ENCODE measurements at regions not wholly inside any gene's neighbourhood (a gene's known extent, or its start where the extent isn't known, plus 50 kb on each side); places are given as distances from the start of the nearest gene placed in this dataset.
"Not testable (repeated sequence)": the region's sequence is repeated elsewhere in the genome, so short reads cannot be mapped to it uniquely, and the experiment has no call there.

DNA sequence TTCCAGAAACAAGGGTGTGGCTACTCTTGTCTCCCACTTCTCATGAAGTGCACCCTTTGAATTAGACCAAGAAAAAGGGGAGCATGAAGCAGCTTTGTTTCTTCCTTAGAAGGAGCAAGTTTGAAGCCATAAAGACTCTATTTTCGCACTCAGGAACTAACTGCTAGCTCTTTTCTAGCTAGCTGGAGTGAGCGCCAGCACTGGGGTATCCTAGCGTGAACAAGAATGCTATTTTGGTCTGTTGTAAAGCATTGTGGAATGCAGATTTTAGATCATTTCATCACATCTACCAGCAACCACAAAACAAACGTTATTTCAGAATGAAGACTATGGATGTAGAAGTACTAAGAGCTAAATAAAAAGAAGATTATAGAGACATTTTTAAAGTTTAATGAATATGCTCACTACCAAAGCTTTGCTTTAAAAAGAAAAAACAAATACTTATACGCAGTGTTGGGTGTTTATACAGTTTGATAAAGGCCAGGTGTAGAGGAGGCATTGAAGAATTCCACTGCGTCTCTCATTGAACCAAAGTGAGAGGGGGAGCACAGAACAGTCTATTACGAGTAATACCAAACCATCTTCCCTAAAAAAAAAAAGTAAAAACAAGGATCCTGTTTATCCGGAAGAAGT, 63.6 kb upstream of the CDC42EP3 start:
- H4K20me1 ChIP-seq (ENCODE audit: control insufficient read depth, extremely low read depth, insufficient read depth, low read length); H2AFZ ChIP-seq (ENCODE audit: low read length); H3K9me3 ChIP-seq (ENCODE audit: control insufficient read depth, insufficient read depth, low read depth, low read length); H3K9ac ChIP-seq (ENCODE audit: insufficient read depth, low read length); H3K4me1 ChIP-seq (ENCODE audit: control insufficient read depth, extremely low read depth, insufficient read depth, low read length); H3K79me2 ChIP-seq (ENCODE audit: control insufficient read depth, insufficient read depth, low read length); H3K27me3 ChIP-seq (ENCODE audit: control insufficient read depth, insufficient read depth, low read length); H3K36me3 ChIP-seq (ENCODE audit: control insufficient read depth, insufficient read depth, low read length); H3K4me2 ChIP-seq (ENCODE audit: extremely low read depth, insufficient read depth, low read length); H3K4me3 ChIP-seq (replicated peaks in 1 of 4; ENCODE audit: control extremely low read depth in 1 of 4, insufficient read depth in 1 of 4, low read depth in 3 of 4, low read length in 4 of 4); H3K27ac ChIP-seq (ENCODE audit: insufficient read depth, low read length): not testable (repeated sequence)
- peak; percentile 76 to 80 for DNase-seq (ENCODE audit: low read depth in 2 of 2)

DNA sequence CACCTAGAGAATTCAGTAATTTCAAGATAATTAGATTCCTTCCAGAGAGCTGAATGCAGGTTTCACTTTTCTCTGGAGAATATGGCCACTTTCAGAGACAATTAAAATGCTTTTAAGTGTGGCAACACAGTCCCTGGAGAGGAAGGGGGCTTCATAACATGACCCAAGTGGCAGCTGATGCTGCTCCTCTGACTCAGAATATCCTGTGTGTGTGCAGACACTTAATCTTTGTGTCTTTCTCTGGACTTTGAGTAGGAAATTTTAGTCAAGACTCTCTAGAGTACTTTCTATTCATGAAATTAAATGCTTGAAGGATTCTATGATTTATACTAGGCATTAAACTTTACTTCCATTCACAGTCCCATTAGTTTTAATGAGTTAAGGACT, 64.1 kb upstream of the CDC42EP3 start:
- not testable (repeated sequence) for H3K79me2 ChIP-seq (ENCODE audit: control insufficient read depth, insufficient read depth, low read length); H4K20me1 ChIP-seq (ENCODE audit: control insufficient read depth, extremely low read depth, insufficient read depth, low read length); H3K27me3 ChIP-seq (ENCODE audit: control insufficient read depth, insufficient read depth, low read length); H3K4me3 ChIP-seq (replicated peaks in 1 of 4; ENCODE audit: control extremely low read depth in 1 of 4, insufficient read depth in 1 of 4, low read depth in 3 of 4, low read length in 4 of 4); H3K4me2 ChIP-seq (ENCODE audit: extremely low read depth, insufficient read depth, low read length); H3K9me3 ChIP-seq (ENCODE audit: control insufficient read depth, insufficient read depth, low read depth, low read length); H3K27ac ChIP-seq (ENCODE audit: insufficient read depth, low read length); H3K36me3 ChIP-seq (ENCODE audit: control insufficient read depth, insufficient read depth, low read length); H3K9ac ChIP-seq (ENCODE audit: insufficient read depth, low read length); H2AFZ ChIP-seq (ENCODE audit: low read length); H3K4me1 ChIP-seq (ENCODE audit: control insufficient read depth, extremely low read depth, insufficient read depth, low read length)
- DNase-seq (ENCODE audit: low read depth in 2 of 2) = peak in 1 of 2 donors; percentile 51

DNA sequence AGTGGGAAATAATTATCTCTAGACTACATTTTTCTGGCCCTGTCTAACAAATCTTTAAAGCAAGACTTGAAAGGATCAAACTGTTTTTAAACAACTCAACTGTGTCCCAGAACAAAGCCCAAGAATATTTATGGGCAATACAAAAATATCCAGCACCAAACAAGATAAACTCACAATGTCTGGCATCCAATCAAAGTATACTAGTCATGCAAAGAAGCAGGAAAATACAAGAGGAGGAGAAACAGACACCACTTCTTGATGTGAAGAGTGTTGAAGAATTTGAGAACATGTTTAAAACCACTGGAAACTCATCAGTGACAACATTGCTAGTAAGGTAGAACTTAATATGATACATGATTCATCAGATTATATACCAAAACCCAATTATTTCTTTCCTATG, 66.1 kb upstream of the CDC42EP3 start:
- H3K4me1 ChIP-seq (ENCODE audit: control insufficient read depth, extremely low read depth, insufficient read depth, low read length) = no peaks in the 10 kb centered on the region
- H3K4me3 ChIP-seq (replicated peaks in 1 of 4; ENCODE audit: control extremely low read depth in 1 of 4, insufficient read depth in 1 of 4, low read depth in 3 of 4, low read length in 4 of 4) = no peak overlapping the region
- no peaks in the 10 kb centered on the region for H3K79me2 ChIP-seq (ENCODE audit: control insufficient read depth, insufficient read depth, low read length)
- H3K36me3 ChIP-seq (ENCODE audit: control insufficient read depth, insufficient read depth, low read length) = no peaks in the 10 kb centered on the region
- no peak overlapping the region for H3K9ac ChIP-seq (ENCODE audit: insufficient read depth, low read length)
- H3K9me3 ChIP-seq (ENCODE audit: control insufficient read depth, insufficient read depth, low read depth, low read length) = no peaks in the 10 kb centered on the region
- H2AFZ ChIP-seq (ENCODE audit: low read length) = no peak overlapping the region
- peak in 1 of 2 donors; percentile 45 for DNase-seq (ENCODE audit: low read depth in 2 of 2)
- no peaks in the 10 kb centered on the region for H3K27me3 ChIP-seq (ENCODE audit: control insufficient read depth, insufficient read depth, low read length)
- no peaks in the 10 kb centered on the region for H4K20me1 ChIP-seq (ENCODE audit: control insufficient read depth, extremely low read depth, insufficient read depth, low read length)
- no peak overlapping the region for H3K27ac ChIP-seq (ENCODE audit: insufficient read depth, low read length)
- H3K4me2 ChIP-seq (ENCODE audit: extremely low read depth, insufficient read depth, low read length) = no peak overlapping the region
- no peak for TF ChIP-seq EZH2 (IDR thresholded peaks at IDR 0.05; ENCODE audit: low read length, missing control alignments)
- TF ChIP-seq, protein P1, sequence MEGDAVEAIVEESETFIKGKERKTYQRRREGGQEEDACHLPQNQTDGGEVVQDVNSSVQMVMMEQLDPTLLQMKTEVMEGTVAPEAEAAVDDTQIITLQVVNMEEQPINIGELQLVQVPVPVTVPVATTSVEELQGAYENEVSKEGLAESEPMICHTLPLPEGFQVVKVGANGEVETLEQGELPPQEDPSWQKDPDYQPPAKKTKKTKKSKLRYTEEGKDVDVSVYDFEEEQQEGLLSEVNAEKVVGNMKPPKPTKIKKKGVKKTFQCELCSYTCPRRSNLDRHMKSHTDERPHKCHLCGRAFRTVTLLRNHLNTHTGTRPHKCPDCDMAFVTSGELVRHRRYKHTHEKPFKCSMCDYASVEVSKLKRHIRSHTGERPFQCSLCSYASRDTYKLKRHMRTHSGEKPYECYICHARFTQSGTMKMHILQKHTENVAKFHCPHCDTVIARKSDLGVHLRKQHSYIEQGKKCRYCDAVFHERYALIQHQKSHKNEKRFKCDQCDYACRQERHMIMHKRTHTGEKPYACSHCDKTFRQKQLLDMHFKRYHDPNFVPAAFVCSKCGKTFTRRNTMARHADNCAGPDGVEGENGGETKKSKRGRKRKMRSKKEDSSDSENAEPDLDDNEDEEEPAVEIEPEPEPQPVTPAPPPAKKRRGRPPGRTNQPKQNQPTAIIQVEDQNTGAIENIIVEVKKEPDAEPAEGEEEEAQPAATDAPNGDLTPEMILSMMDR (conservative IDR thresholded peaks at IDR 0.05 in 1 of 2, IDR thresholded peaks at IDR 0.05 in 1 of 2; ENCODE audit: low read depth in 1 of 2, low read length in 2 of 2) = no peak

DNA sequence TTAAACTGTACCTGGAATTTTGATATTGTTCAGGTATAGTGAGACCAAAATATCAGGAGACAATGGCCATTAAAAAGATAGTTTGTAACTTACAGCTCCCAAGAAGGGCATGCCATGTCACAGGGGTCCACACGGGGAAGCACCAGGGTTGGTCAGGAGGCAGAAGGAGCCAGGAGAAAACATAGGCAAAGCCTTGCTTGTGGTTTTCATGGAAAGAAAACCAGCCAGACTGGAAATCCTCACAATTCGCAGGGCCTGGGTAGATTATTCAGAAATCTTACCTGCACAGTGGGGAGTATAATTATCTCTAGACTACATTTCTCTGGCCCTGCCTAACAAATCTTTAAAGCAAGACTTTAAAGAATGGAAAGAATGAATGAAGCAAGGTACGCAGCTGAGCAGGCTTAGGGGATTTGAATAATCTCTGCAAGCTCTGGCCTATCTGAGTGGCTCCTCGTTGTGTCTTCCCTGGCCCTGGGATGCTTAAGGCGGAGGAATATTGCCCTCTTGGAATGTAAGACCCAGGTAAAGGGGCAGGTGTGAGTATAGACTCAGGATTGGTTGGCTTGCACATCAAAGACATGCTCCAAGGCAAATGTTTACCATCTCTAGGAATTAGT, 66.9 kb upstream of the CDC42EP3 start:
- H3K27me3 ChIP-seq (ENCODE audit: control insufficient read depth, insufficient read depth, low read length) = no peaks in the 10 kb centered on the region
- no peak overlapping the region for H3K4me3 ChIP-seq (replicated peaks in 1 of 4; ENCODE audit: control extremely low read depth in 1 of 4, insufficient read depth in 1 of 4, low read depth in 3 of 4, low read length in 4 of 4)
- H3K27ac ChIP-seq (ENCODE audit: insufficient read depth, low read length) = no peak overlapping the region
- H2AFZ ChIP-seq (ENCODE audit: low read length) = no peak overlapping the region
- H3K79me2 ChIP-seq (ENCODE audit: control insufficient read depth, insufficient read depth, low read length) = no peaks in the 10 kb centered on the region
- no peaks in the 10 kb centered on the region for H3K4me1 ChIP-seq (ENCODE audit: control insufficient read depth, extremely low read depth, insufficient read depth, low read length)
- TF ChIP-seq, protein P1 (conservative IDR thresholded peaks at IDR 0.05 in 1 of 2, IDR thresholded peaks at IDR 0.05 in 1 of 2; ENCODE audit: low read depth in 1 of 2, low read length in 2 of 2) = no peak
- TF ChIP-seq EZH2 (IDR thresholded peaks at IDR 0.05; ENCODE audit: low read length, missing control alignments) = no peak
- no peaks in the 10 kb centered on the region for H3K36me3 ChIP-seq (ENCODE audit: control insufficient read depth, insufficient read depth, low read length)
- no peak overlapping the region for H3K4me2 ChIP-seq (ENCODE audit: extremely low read depth, insufficient read depth, low read length)
- H3K9ac ChIP-seq (ENCODE audit: insufficient read depth, low read length) = no peak overlapping the region
- no peak for DNase-seq (ENCODE audit: low read depth in 2 of 2)
- H4K20me1 ChIP-seq (ENCODE audit: control insufficient read depth, extremely low read depth, insufficient read depth, low read length) = no peaks in the 10 kb centered on the region
- H3K9me3 ChIP-seq (ENCODE audit: control insufficient read depth, insufficient read depth, low read depth, low read length) = no peaks in the 10 kb centered on the region
